Liver (tissue), 8 donors: ENCODE measurements at regions not wholly inside any gene's neighbourhood (a gene's known extent, or its start where the extent isn't known, plus 50 kb on each side); places are given as distances from the start of the nearest gene placed in this dataset.

Experiments
- DNase-seq: peaks from one replicate; pipeline ENCODE4 v3.0.0-alpha.2; 2017; ENCODE audit warnings: low spot score
- H3K27ac ChIP-seq, 2 donors: one replicate each; pipeline ENCODE4 v1.7.0; 2013; ENCODE audit warnings: inconsistent platforms in 2 of 2, low read length in 2 of 2, control low read depth in 1 of 2, low read depth in 1 of 2, mild to moderate bottlenecking in 1 of 2
- H3K27me3 ChIP-seq, 4 donors: one replicate each; pipeline versions ENCODE4 v1.6.1 to v1.7.0; 2013; ENCODE audit warnings: low read length in 3 of 4, inconsistent platforms in 1 of 4, mild to moderate bottlenecking in 1 of 4, moderate library complexity in 1 of 4; ENCODE audit not compliant: control insufficient read depth in 4 of 4, insufficient read depth in 4 of 4
- H3K36me3 ChIP-seq, 4 donors: one replicate each; pipeline versions ENCODE4 v1.6.1 to v1.7.0; 2013; ENCODE audit warnings: low read length in 3 of 4, mild to moderate bottlenecking in 3 of 4, low read depth in 1 of 4, moderate library complexity in 1 of 4; ENCODE audit not compliant: control insufficient read depth in 4 of 4, insufficient read depth in 3 of 4
- H3K4me1 ChIP-seq, 4 donors: one replicate each; pipeline versions ENCODE4 v1.6.1 to v1.7.0; 2013; ENCODE audit warnings: low read length in 3 of 4, mild to moderate bottlenecking in 3 of 4, moderate library complexity in 1 of 4; ENCODE audit not compliant: control insufficient read depth in 4 of 4, insufficient read depth in 4 of 4
- H3K4me3 ChIP-seq, 3 donors: one replicate each; pipeline versions ENCODE4 v1.6.1 to v1.7.0; 2013; ENCODE audit warnings: low read length in 3 of 3, control low read depth in 1 of 3, low read depth in 1 of 3, mild to moderate bottlenecking in 1 of 3
- H3K9ac ChIP-seq, 2 donors: one replicate each; pipeline ENCODE4 v1.7.0; 2013; ENCODE audit warnings: low read length in 2 of 2, mild to moderate bottlenecking in 2 of 2, moderate library complexity in 2 of 2, control low read depth in 1 of 2, low read depth in 1 of 2
- H3K9me3 ChIP-seq, 4 donors: one replicate each; pipeline versions ENCODE4 v1.6.1 to v1.7.0; 2013; ENCODE audit warnings: low read length in 3 of 4; ENCODE audit not compliant: control insufficient read depth in 4 of 4
- ATF3 ChIP-seq: IDR thresholded peaks from 2 replicates; pipeline ENCODE4 v1.6.1; 2016; ENCODE audit warnings: antibody characterized with exemption
- CTCF ChIP-seq: fragments of 150-350 bp; IDR thresholded peaks from 2 replicates; pipeline ENCODE4 v1.5.1; 2017; ENCODE audit warnings: improper control_type of control experiment, low read depth, low read length; ENCODE audit not compliant: missing input control
- EGR1 ChIP-seq, 2 donors: IDR thresholded peaks; 2 replicates each; pipeline ENCODE4 v1.6.1; 2016 to 2018; ENCODE audit warnings: antibody characterized with exemption in 2 of 2, low read depth in 2 of 2
- FOXA1 ChIP-seq: IDR thresholded peaks from 2 replicates; pipeline ENCODE4 v1.6.1; 2016; ENCODE audit warnings: antibody characterized with exemption
- FOXA2 ChIP-seq: IDR thresholded peaks from 2 replicates; pipeline ENCODE4 v1.6.1; 2016; ENCODE audit warnings: antibody characterized with exemption
- GABPA ChIP-seq, 2 donors: IDR thresholded peaks in 1 of 2; conservative IDR thresholded peaks in 1 of 2; 2 replicates each; pipeline ENCODE4 v1.6.1; 2016; ENCODE audit warnings: antibody characterized with exemption in 2 of 2, mild to moderate bottlenecking in 1 of 2, moderate library complexity in 1 of 2
- HNF4A ChIP-seq, 2 donors: conservative IDR thresholded peaks; 2 replicates each; pipeline ENCODE4 v1.6.1; 2016; ENCODE audit warnings: antibody characterized with exemption in 2 of 2, mild to moderate bottlenecking in 2 of 2
- HNF4G ChIP-seq: IDR thresholded peaks from 2 replicates; pipeline ENCODE4 v1.6.1; 2016; ENCODE audit warnings: antibody characterized with exemption
- JUND ChIP-seq, 2 donors: IDR thresholded peaks; 2 replicates each; pipeline ENCODE4 v1.6.1; 2016; ENCODE audit warnings: antibody characterized with exemption in 2 of 2
- MAX ChIP-seq: IDR thresholded peaks from 2 replicates; pipeline ENCODE4 v1.6.1; 2016; ENCODE audit warnings: antibody characterized with exemption
- NR2F2 ChIP-seq: IDR thresholded peaks from 2 replicates; pipeline ENCODE4 v1.6.1; 2016; ENCODE audit warnings: antibody characterized with exemption
- RAD21 ChIP-seq, 2 donors: IDR thresholded peaks; 2 replicates each; pipeline ENCODE4 v1.6.1; 2016; ENCODE audit warnings: antibody characterized with exemption in 2 of 2, mild to moderate bottlenecking in 2 of 2
- REST ChIP-seq: IDR thresholded peaks from 2 replicates; pipeline ENCODE4 v1.6.1; 2016; ENCODE audit warnings: antibody characterized with exemption, mild to moderate bottlenecking
- SP1 ChIP-seq: IDR thresholded peaks from 2 replicates; pipeline ENCODE4 v1.6.1; 2018; ENCODE audit warnings: antibody characterized with exemption, mild to moderate bottlenecking
- TAF1 ChIP-seq: conservative IDR thresholded peaks from 2 replicates; pipeline ENCODE4 v1.6.1; 2016; ENCODE audit warnings: antibody characterized with exemption, mild to moderate bottlenecking
- YY1 ChIP-seq: IDR thresholded peaks from 2 replicates; pipeline ENCODE4 v1.6.1; 2016; ENCODE audit warnings: antibody characterized with exemption, mild to moderate bottlenecking
- ZBTB33 ChIP-seq: IDR thresholded peaks from 2 replicates; pipeline ENCODE4 v1.6.1; 2016; ENCODE audit warnings: antibody characterized with exemption
- WGBS: extraction: QIAGEN DNeasy Blood & Tissue Kit; methylation state at CpG from one replicate; pipeline ENCODE4 v1.1.7; 2013; 5-methylcytosine and 5-hydroxymethylcytosine counted together
- donor health status: healthy.
- donor health status: healthy.
- donor health status: healthy.
- donor health status: healthy.
- donor health status: healthy.

GRCh38 chr9:87199278-87199677 lies 252.0 kb upstream of the GAS1 start:
- no peak for TF ChIP-seq FOXA1
- no peak for TF ChIP-seq CTCF
- no peak for TF ChIP-seq MAX
- no peak for TF ChIP-seq TAF1
- no peak for TF ChIP-seq ATF3
- TF ChIP-seq SP1, result no peak
- no peak for TF ChIP-seq YY1
- TF ChIP-seq ZBTB33, result no peak
- no peak for TF ChIP-seq HNF4G
- TF ChIP-seq FOXA2, result no peak
- TF ChIP-seq JUND (IDR thresholded peaks at IDR 0.05), result no peak
- no peak for TF ChIP-seq NR2F2
- no peak for TF ChIP-seq RAD21 (IDR thresholded peaks at IDR 0.05)
- TF ChIP-seq HNF4A (conservative IDR thresholded peaks at IDR 0.05), result no peak
- H3K36me3 ChIP-seq, result no peaks in the 10 kb centered on the region
- no peak overlapping the region for H3K27ac ChIP-seq
- H3K4me1 ChIP-seq, result no peaks in the 10 kb centered on the region
- H3K4me3 ChIP-seq, result no peak overlapping the region
- WGBS, result 69% methylated on average over 5 of the region's 5 CpGs
- no peak overlapping the region for H3K9ac ChIP-seq
- H3K9me3 ChIP-seq, result no peaks in the 10 kb centered on the region
- DNase-seq, result no peak
- H3K27me3 ChIP-seq, result no peaks in the 10 kb centered on the region

GRCh38 chr9:87199782-87200181 lies 252.5 kb upstream of the GAS1 start:
- H3K36me3 ChIP-seq, result no peaks in the 10 kb centered on the region
- no peak overlapping the region for H3K27ac ChIP-seq
- 63% methylated on average over 4 of the region's 4 CpGs for whole genome bisulfite sequencing
- no peaks in the 10 kb centered on the region for H3K27me3 ChIP-seq
- H3K4me3 ChIP-seq, result no peak overlapping the region
- H3K9me3 ChIP-seq, result no peaks in the 10 kb centered on the region
- no peaks in the 10 kb centered on the region for H3K4me1 ChIP-seq
- no peak for TF ChIP-seq JUND (IDR thresholded peaks at IDR 0.05)
- no peak for DNase-seq
- no peak overlapping the region for H3K9ac ChIP-seq

- Histone ChIP-seq H3K36me3 (no peaks in the 10 kb centered on the region), H3K9ac (no peak overlapping the region), H3K27ac (no peak overlapping the region), H3K9me3 (no peaks in the 10 kb centered on the region), H3K4me1 (no peaks in the 10 kb centered on the region), H3K4me3 (no peak overlapping the region), H3K27me3 (no peaks in the 10 kb centered on the region)
- TF ChIP-seq TAF1 (no peak), NR2F2 (no peak), REST (no peak), HNF4A (conservative IDR thresholded peaks at IDR 0.05) (no peak), ATF3 (no peak), HNF4G (no peak), MAX (no peak), GABPA (IDR thresholded peaks at IDR 0.05 in 1 of 2, conservative IDR thresholded peaks at IDR 0.05 in 1 of 2) (no peak), RAD21 (IDR thresholded peaks at IDR 0.05) (no peak), JUND (IDR thresholded peaks at IDR 0.05) (no peak), EGR1 (IDR thresholded peaks at IDR 0.05; ENCODE audit: low read depth in 2 of 2) (no peak), FOXA1 (no peak), CTCF (no peak)
- DNase-seq, result no peak
- 28% methylated on average over 4 of the region's 4 CpGs for WGBS
Measured at GRCh38 chr9:87201351-87201751, 254.0 kb upstream of the GAS1 start.
